ENCODE measurements at regions not wholly inside any gene's neighbourhood (a gene's known extent, or its start where the extent isn't known, plus 50 kb on each side); places are given as distances from the start of the nearest gene placed in this dataset.

- TF ChIP-seq POU2F2 (IDR thresholded peaks at IDR 0.05; ENCODE audit: low read depth, low read length), result no peak
- no peak for TF ChIP-seq POLR2A (IDR thresholded peaks at IDR 0.05; ENCODE audit: low read depth, low read length)
- TF ChIP-seq TAF1 (IDR thresholded peaks at IDR 0.05; ENCODE audit: low read depth, low read length), result no peak
- no peak for TF ChIP-seq POLR2AphosphoS5 (IDR thresholded peaks at IDR 0.05; ENCODE audit: low read depth, low read length)
These were observed 112.8 kb downstream of the DACT1 start for GRCh38 chr14:58750321-58751269.
